WTC11 (cell line): ENCODE measurements at regions not wholly inside any gene's neighbourhood (a gene's known extent, or its start where the extent isn't known, plus 50 kb on each side); places are given as distances from the start of the nearest gene placed in this dataset.

Experiments used
- ATAC-seq: fragments of 200-7000 bp; cut with Tn5 transposase; 2 replicates; pipeline ENCODE4 v1.10.0; 2021; ENCODE audit warnings: mild to moderate bottlenecking, moderate library complexity
- CTCF ChIA-PET: fragments of 300-600 bp; sonication (Branson Sonifier 250); formaldehyde crosslinking; loops from one replicate; lab custom pipeline; 2021; ENCODE audit warnings: antibody characterized with exemption; lab: Charles Lee
- POLR2A ChIA-PET: fragments of 350-600 bp; sonication (Branson Sonifier 250); formaldehyde crosslinking; loops from one replicate; lab custom pipeline; 2021; ENCODE audit warnings: antibody characterized with exemption; lab: Charles Lee
- DNase-seq: peaks from one replicate; pipeline ENCODE4 v3.0.0; 2021; ENCODE audit warnings: low spot score
- H3K27ac Mint-ChIP-seq: 2 replicates; pipeline ENCODE4 v1.8.0; 2021; ENCODE audit warnings: mixed read lengths
- H3K27me3 Mint-ChIP-seq: 2 replicates; pipeline ENCODE4 v1.8.0; 2021; ENCODE audit warnings: low read depth, mild to moderate bottlenecking, moderate library complexity, mixed read lengths
- H3K36me3 Mint-ChIP-seq: 2 replicates; pipeline ENCODE4 v1.8.0; 2021; ENCODE audit warnings: mixed read lengths
- H3K4me1 Mint-ChIP-seq: 2 replicates; pipeline ENCODE4 v1.8.0; 2022; ENCODE audit warnings: mixed read lengths
- H3K4me3 Mint-ChIP-seq: 2 replicates; pipeline ENCODE4 v1.8.0; 2021; ENCODE audit warnings: mild to moderate bottlenecking, moderate library complexity, mixed read lengths
- H3K9me3 Mint-ChIP-seq: 2 replicates; pipeline ENCODE4 v1.8.0; 2021; ENCODE audit warnings: mixed read lengths
- AFF4 ChIP-seq: sonication (generic); formaldehyde crosslinking; IDR thresholded peaks from 2 replicates; pipeline ENCODE4 v1.8.1; 2023; ENCODE audit warnings: mild to moderate bottlenecking, missing genetic modification reagents, borderline replicate concordance
- CBFB ChIP-seq: sonication (generic); formaldehyde crosslinking; IDR thresholded peaks from 2 replicates; pipeline ENCODE4 v1.8.1; 2022; ENCODE audit warnings: mild to moderate bottlenecking, low read depth, missing genetic modification reagents
- CDX4 ChIP-seq: fragments of 250-450 bp; sonication (Bioruptor Pico); IDR thresholded peaks from 2 replicates; pipeline ENCODE4 v1.9.0; 2021; ENCODE audit warnings: moderate library complexity, mild to moderate bottlenecking, inconsistent platforms, borderline replicate concordance
- CREB1 ChIP-seq: sonication (generic); formaldehyde crosslinking; IDR thresholded peaks from 2 replicates; pipeline ENCODE4 v1.8.0; 2023; ENCODE audit warnings: mild to moderate bottlenecking, missing genetic modification reagents
- CTCF ChIP-seq: fragments of 200-600 bp; IDR thresholded peaks from 2 replicates; pipeline ENCODE4 v1.8.0; 2022; ENCODE audit warnings: antibody characterized with exemption
- ELF4 ChIP-seq: sonication (generic); formaldehyde crosslinking; IDR thresholded peaks from 2 replicates; pipeline ENCODE4 v1.8.1; 2022; ENCODE audit warnings: low read depth, mild to moderate bottlenecking, moderate library complexity, missing genetic modification reagents
- EMX1 ChIP-seq: fragments of 250-450 bp; sonication (Bioruptor Pico); IDR thresholded peaks from 2 replicates; pipeline ENCODE4 v1.8.0; 2021; ENCODE audit warnings: mild to moderate bottlenecking
- FOXJ3 ChIP-seq: sonication (generic); formaldehyde crosslinking; IDR thresholded peaks from 2 replicates; pipeline ENCODE4 v1.9.0; 2021; ENCODE audit warnings: missing genetic modification reagents, mild to moderate bottlenecking, borderline replicate concordance
- FOXK1 ChIP-seq: sonication (generic); formaldehyde crosslinking; IDR thresholded peaks from 2 replicates; pipeline ENCODE4 v1.8.0; 2022; ENCODE audit warnings: mild to moderate bottlenecking, moderate library complexity, missing genetic modification reagents
- HMGA2 ChIP-seq: fragments of 250-450 bp; sonication (Bioruptor Pico); IDR thresholded peaks from 2 replicates; pipeline ENCODE4 v1.4.0; 2021; ENCODE audit warnings: mild to moderate bottlenecking, moderate library complexity
- KAT7 ChIP-seq: sonication (generic); formaldehyde crosslinking; IDR thresholded peaks from 2 replicates; pipeline ENCODE4 v1.8.1; 2023; ENCODE audit warnings: missing genetic modification reagents, mild to moderate bottlenecking, borderline replicate concordance
- MAX ChIP-seq: sonication (generic); formaldehyde crosslinking; IDR thresholded peaks from 2 replicates; pipeline ENCODE4 v1.8.0; 2022; ENCODE audit warnings: mild to moderate bottlenecking, missing genetic modification reagents
- MLX ChIP-seq: sonication (generic); formaldehyde crosslinking; IDR thresholded peaks from 2 replicates; pipeline ENCODE4 v1.8.1; 2023; ENCODE audit warnings: mild to moderate bottlenecking, missing genetic modification reagents, moderate library complexity
- MYBL2 ChIP-seq: sonication (generic); formaldehyde crosslinking; IDR thresholded peaks from 2 replicates; pipeline ENCODE4 v1.8.1; 2023; ENCODE audit warnings: mild to moderate bottlenecking, moderate library complexity, missing genetic modification reagents
- PREB ChIP-seq: sonication (generic); formaldehyde crosslinking; IDR thresholded peaks from 2 replicates; pipeline ENCODE4 v1.8.1; 2022; ENCODE audit warnings: mild to moderate bottlenecking, missing genetic modification reagents, moderate library complexity, borderline replicate concordance
- PRRX2 ChIP-seq: fragments of 250-450 bp; sonication (Bioruptor Pico); IDR thresholded peaks from 2 replicates; pipeline ENCODE4 v1.8.0; 2021; ENCODE audit warnings: mild to moderate bottlenecking
- SMAD4 ChIP-seq: sonication (generic); formaldehyde crosslinking; IDR thresholded peaks from 2 replicates; pipeline ENCODE4 v1.8.0; 2022; ENCODE audit warnings: mild to moderate bottlenecking, missing genetic modification reagents
- TCF7 ChIP-seq: sonication (generic); formaldehyde crosslinking; IDR thresholded peaks from 2 replicates; pipeline ENCODE4 v1.8.0; 2022; ENCODE audit warnings: mild to moderate bottlenecking, low read depth, missing genetic modification reagents, moderate library complexity
- TP53 ChIP-seq: sonication (generic); formaldehyde crosslinking; IDR thresholded peaks from 2 replicates; pipeline ENCODE4 v1.8.1; 2023; ENCODE audit warnings: mild to moderate bottlenecking, missing genetic modification reagents
- ZBTB21 ChIP-seq: sonication (generic); formaldehyde crosslinking; IDR thresholded peaks from 2 replicates; pipeline ENCODE4 v1.8.1; 2023; ENCODE audit warnings: mild to moderate bottlenecking, missing genetic modification reagents, borderline replicate concordance
- ZNF425 ChIP-seq: fragments of 250-450 bp; sonication (Bioruptor Pico); conservative IDR thresholded peaks from 2 replicates; pipeline ENCODE4 v1.9.0; 2021; ENCODE audit warnings: mild to moderate bottlenecking

GRCh38 chr7:13197501-13197900 lies 510.1 kb downstream of the ARL4A start (continued):
- TF ChIP-seq HMGA2 (CRISPR knock-in tag) (no peak), SMAD4 (CRISPR knock-in tag) (no peak), CBFB (no peak), PREB (no peak), PRRX2 (no peak), ELF4 (CRISPR knock-in tag) (no peak), FOXK1 (CRISPR knock-in tag) (no peak), AFF4 (CRISPR knock-in tag) (no peak), EMX1 (CRISPR knock-in tag) (no peak)

GRCh38 chr7:13198036-13198435 lies 510.6 kb downstream of the ARL4A start:
- ATAC-seq (no peak), DNase-seq (no peak)
- Mint-ChIP-seq H3K4me1 (no peaks in the 10 kb centered on the region), H3K4me3 (no peak overlapping the region), H3K27me3 (no peaks in the 10 kb centered on the region), H3K27ac (no peak overlapping the region), H3K36me3 (no peaks in the 10 kb centered on the region), H3K9me3 (no peaks in the 10 kb centered on the region)
- POLR2A ChIA-PET, result no interaction called here
- TF ChIP-seq CREB1 (CRISPR knock-in tag) (no peak), TP53 (CRISPR knock-in tag) (no peak), PRRX2 (no peak), MAX (CRISPR knock-in tag) (no peak)
- CTCF ChIA-PET, result interaction anchor here (0.9 kb wide), 1 partner anchor 511 kb away, joined by 3 read pairs; no protein-coding TSS in a partner anchor

GRCh38 chr7:13198727-13199126 lies 511.3 kb downstream of the ARL4A start:
- no peak overlapping the region for H3K27ac Mint-ChIP-seq
- no peak overlapping the region for H3K4me3 Mint-ChIP-seq
- H3K4me1 Mint-ChIP-seq, result no peaks in the 10 kb centered on the region
- H3K27me3 Mint-ChIP-seq, result no peaks in the 10 kb centered on the region
- ChIA-PET POLR2A (no interaction called here), CTCF (no interaction called here)
- no peaks in the 10 kb centered on the region for H3K9me3 Mint-ChIP-seq
- no peaks in the 10 kb centered on the region for H3K36me3 Mint-ChIP-seq
- no peak for DNase-seq
- ATAC-seq, result no peak
- TF ChIP-seq FOXJ3 (CRISPR knock-in tag) (no peak), TCF7 (CRISPR knock-in tag) (no peak), MAX (CRISPR knock-in tag) (no peak), PREB (no peak), MYBL2 (CRISPR knock-in tag) (no peak), MLX (CRISPR knock-in tag) (no peak), FOXK1 (CRISPR knock-in tag) (no peak), ZBTB21 (CRISPR knock-in tag) (no peak), KAT7 (no peak), SMAD4 (CRISPR knock-in tag) (no peak), CDX4 (CRISPR knock-in tag) (no peak), ZNF425 (CRISPR knock-in tag) (no peak), CTCF (no peak)
